ENCODE measurements at regions not wholly inside any gene's neighbourhood (a gene's known extent, or its start where the extent isn't known, plus 50 kb on each side); places are given as distances from the start of the nearest gene placed in this dataset.

GRCh38 chr17:33992113-33992512, 263.0 kb upstream of the CCL2 start:
- in situ Hi-C loops (cut with MboI), result no loop called here
- BruUV-seq (replicated peaks), result no TSS peak

More at GRCh38 chr17:33992113-33992512, 263.0 kb upstream of the CCL2 start:
- intact Hi-C loops (cut with micrococcal nuclease; ENCODE audit: unreplicated experiment), result no loop called here
- H3K79me2 ChIP-seq (ENCODE audit: control insufficient read depth, insufficient read depth, low read length), result no peaks in the 10 kb centered on the region
- RAD21 ChIA-PET (ENCODE audit: unreplicated experiment), result no interaction called here
- H3K9ac ChIP-seq (ENCODE audit: control insufficient read depth, insufficient read depth, low read length), result no peak overlapping the region
- no peak overlapping the region for H3K4me3 ChIP-seq
- H3K4me1 ChIP-seq (ENCODE audit: control insufficient read depth, insufficient read depth, low read length), result no peaks in the 10 kb centered on the region
- no peak overlapping the region for H2AFZ ChIP-seq (ENCODE audit: control insufficient read depth, low read depth, low read length)
- no peaks in the 10 kb centered on the region for H3K36me3 ChIP-seq (ENCODE audit: control insufficient read depth in 2 of 2, insufficient read depth in 2 of 2, low read length in 1 of 2)
- H3K27ac ChIP-seq (ENCODE audit: control insufficient read depth, insufficient read depth), result no peak overlapping the region
- DNase-seq (ENCODE audit: low read depth, low spot score) (no peak), FAIRE-seq (no peak), ATAC-seq (no peak)
- SMC1A ChIA-PET (ENCODE audit: uncharacterized antibody, unreplicated experiment), result no interaction called here
- POLR2A ChIA-PET, result no interaction called here
- no peaks in the 10 kb centered on the region for H3K9me3 ChIP-seq (replicated peaks; ENCODE audit: control insufficient read depth, insufficient read depth, low read length)
- H4K20me1 ChIP-seq (ENCODE audit: control insufficient read depth, insufficient read depth), result no peaks in the 10 kb centered on the region
- no peaks in the 10 kb centered on the region for H3K27me3 ChIP-seq (replicated peaks in 1 of 2; ENCODE audit: control insufficient read depth in 2 of 2, insufficient read depth in 2 of 2, low read length in 1 of 2)
- no peak overlapping the region for H3K4me2 ChIP-seq (ENCODE audit: control insufficient read depth, insufficient read depth)
- CTCF ChIA-PET, result no interaction called here
- TF ChIP-seq BCLAF1 (IDR thresholded peaks at IDR 0.05) (no peak), NR2C1 (IDR thresholded peaks at IDR 0.05) (no peak), ZNF622 (IDR thresholded peaks at IDR 0.05) (no peak), SMAD5 (IDR thresholded peaks at IDR 0.05; ENCODE audit: low read depth) (no peak), NBN (IDR thresholded peaks at IDR 0.05) (no peak), IKZF1 (conservative IDR thresholded peaks at IDR 0.05) (no peak), E2F8 (IDR thresholded peaks at IDR 0.05; ENCODE audit: low read depth, partially characterized antibody) (no peak), CBX3 (IDR thresholded peaks at IDR 0.05; ENCODE audit: borderline replicate concordance, low read depth) (no peak), ATF2 (IDR thresholded peaks at IDR 0.05; ENCODE audit: low read length) (no peak), EED (IDR thresholded peaks at IDR 0.05; ENCODE audit: low read depth) (no peak), GABPA (IDR thresholded peaks at IDR 0.05; ENCODE audit: low read depth) (no peak), FOXK2 (IDR thresholded peaks at IDR 0.05) (no peak), HDAC6 (IDR thresholded peaks at IDR 0.05; ENCODE audit: unreplicated experiment) (no peak), SPI1 (IDR thresholded peaks at IDR 0.05; ENCODE audit: borderline replicate concordance, insufficient read depth, low read depth, low read length) (no peak), IRF4 (IDR thresholded peaks at IDR 0.05; ENCODE audit: low read depth, low read length) (no peak), HDAC2 (IDR thresholded peaks at IDR 0.05) (no peak), ZBTB33 (IDR thresholded peaks at IDR 0.05) (no peak), WRNIP1 (IDR thresholded peaks at IDR 0.05; ENCODE audit: borderline replicate concordance, low read depth, low read length) (no peak), STAT1 (conservative IDR thresholded peaks at IDR 0.05) (no peak)
- WGBS (ENCODE audit: insufficient coverage, insufficient replicate concordance, low lambda C conversion rate, missing lambda C conversion rate), result 36% methylated on average over 5 of the region's 5 CpGs

All from GM12878 (cell line).